Medulla oblongata (tissue), 1 donor: ENCODE measurements at regions not wholly inside any gene's neighbourhood (a gene's known extent, or its start where the extent isn't known, plus 50 kb on each side); places are given as distances from the start of the nearest gene placed in this dataset.
"Not testable (repeated sequence)": the region's sequence is repeated elsewhere in the genome, so short reads cannot be mapped to it uniquely, and the experiment has no call there.

Experiments used
- DNase-seq: peaks from one replicate; pipeline ENCODE4 v3.0.0-alpha.2; 2015; ENCODE audit errors: extremely low spot score

- DNase-seq = no peak
These were observed 103.3 kb upstream of the DST start for GRCh38 chr6:56745971-56746370.

GRCh38 chr6:56745081-56745480, 102.4 kb upstream of the DST start:
- DNase-seq = no peak

DNA sequence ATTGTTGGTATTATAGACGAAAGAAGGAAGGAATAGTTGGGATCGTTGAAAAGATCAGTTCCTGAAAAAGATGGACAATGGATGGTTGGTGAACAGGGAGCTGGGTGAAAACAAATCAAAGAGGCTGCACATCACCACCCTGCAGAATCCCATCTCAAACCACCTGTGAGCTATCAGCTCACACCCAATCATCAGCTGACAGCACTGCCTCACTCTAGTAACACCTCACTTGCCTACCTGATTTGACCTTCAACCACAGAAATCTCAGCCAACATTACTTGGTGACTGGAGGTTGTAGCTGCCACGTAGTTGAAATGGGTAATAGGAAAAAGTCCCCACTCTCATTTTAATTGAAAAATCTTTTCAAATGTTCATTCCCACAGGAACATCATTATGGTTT, 101.8 kb upstream of the DST start:
- DNase-seq = no peak

DNA sequence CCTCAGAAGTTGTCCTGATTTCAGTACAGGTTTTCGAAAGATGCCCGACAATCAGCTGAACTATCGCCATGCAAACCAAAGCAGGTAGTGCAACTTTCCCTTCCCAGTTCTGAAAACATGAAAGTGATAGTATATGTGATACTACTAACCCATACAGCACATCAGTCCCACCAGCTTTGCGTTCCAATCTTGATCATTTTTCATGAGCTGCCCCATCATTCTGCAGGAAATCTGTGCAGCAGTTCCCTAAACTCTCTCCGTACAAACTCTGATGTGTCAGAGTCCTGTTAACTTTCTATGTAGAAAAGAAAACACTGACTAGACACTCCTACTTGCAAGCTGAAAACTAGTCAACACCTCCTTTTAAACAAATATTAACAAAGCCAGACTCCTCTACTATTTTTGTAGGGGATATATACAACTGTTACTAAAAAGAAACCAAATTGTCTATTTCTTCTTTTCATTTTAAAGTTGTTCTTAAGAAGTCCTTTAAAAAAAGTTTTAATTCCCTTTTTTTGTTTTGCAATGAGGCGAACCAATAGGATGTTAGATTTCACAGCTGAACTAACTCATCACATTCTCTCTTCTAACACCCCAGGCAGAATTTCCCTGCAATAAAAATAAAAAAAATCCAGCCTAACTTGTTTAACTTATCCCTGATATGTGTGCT, 99.6 kb upstream of the DST start:
- peak; percentile 62 for DNase-seq

DNA sequence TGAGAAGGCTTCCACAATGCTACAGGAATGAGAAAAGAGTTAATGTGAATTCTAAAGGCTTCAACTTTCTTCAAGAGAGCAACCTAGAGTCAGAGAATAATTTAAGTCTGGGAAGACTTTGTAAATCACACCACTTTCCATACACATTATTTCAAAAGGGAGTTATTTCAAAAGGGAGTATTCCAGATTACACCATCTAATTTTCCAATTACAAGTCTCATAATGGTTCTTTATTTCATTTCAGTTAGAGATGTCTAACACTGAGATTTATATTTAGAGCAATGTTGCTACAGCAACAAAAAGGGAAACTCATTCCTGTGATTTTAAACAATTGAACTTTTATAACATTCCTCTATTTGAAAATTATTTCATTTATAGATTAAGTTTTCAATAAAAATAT, 98.8 kb upstream of the DST start:
- DNase-seq = no peak

DNA sequence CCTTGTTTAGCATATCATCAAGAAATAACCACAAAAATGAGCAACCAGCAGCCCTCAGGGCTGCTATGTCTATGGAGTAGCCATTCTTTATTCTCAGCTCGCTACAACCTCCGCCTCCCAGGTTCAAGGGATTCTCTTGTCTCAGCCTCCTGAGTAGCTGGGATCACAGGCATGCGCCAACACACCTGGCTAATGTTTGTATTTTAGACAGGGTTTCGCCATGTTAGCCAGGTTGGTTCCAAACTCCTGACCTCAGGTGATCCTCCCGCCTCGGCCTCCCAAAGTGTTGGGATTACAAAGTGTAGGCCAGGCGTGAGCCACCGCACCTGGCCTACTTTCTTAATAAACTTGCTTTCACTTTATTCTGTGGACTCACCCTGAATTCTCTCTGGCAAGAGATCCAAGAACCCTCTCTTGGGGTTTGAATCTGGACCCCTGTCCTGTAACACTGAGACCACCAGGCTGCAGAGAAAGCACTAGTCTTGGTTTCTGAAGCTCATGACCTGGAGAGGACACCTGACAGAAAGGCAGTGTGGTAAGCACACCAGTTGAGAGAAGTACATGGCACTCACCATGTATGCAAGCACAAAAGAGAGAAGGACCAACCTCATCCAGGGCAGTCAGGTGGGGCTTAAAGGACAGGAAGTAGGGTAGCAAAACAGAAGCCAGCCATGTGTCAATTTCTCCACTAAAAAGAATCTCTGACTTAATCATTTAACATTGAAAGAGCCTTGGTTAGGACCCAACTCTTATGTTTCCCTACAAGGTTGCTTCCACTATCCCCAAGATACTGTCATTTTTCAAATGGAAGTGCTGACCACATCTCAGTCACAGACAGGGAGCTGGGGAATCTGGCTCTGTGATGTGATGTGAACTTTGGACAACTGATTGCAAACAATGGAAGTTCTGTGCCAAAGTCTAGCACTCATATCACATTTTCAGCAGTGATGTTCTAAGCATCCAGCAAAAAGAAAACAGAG, 97.4 kb upstream of the DST start:
- DNase-seq = no peak

- DNase-seq = no peak
These were observed 94.1 kb upstream of the DST start for GRCh38 chr6:56736804-56737203.

GRCh38 chr6:56734335-56734734, 91.6 kb upstream of the DST start:
- DNase-seq = no peak

DNA sequence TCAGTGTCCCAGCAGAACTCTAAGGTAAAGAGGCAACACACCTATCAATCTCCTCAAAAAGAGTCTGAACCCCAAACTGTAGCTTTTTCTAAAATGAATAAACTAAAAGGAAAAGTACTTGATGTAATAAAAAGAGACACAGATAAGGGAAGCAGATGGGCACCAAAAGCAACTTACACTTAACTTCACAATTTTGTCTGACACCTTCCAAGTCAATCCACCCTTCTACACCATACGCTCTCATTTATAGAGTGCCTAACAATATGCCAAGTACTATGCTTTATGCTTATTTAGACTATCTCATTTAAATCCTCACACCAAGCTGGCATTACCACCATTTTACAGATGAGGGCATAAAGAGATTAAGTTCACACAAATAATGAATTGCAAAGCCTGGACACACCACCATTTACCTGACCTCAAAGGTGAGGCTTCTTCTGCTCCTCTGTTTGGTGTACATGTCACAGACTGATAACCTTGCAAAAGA, 90.6 kb upstream of the DST start:
- DNase-seq = no peak

- no peak for DNase-seq
These were observed 89.8 kb upstream of the DST start for GRCh38 chr6:56732517-56732916.

GRCh38 chr6:56730663-56731529, 88.2 kb upstream of the DST start:
- DNase-seq = no peak

- no peak for DNase-seq
These were observed 87.0 kb upstream of the DST start for GRCh38 chr6:56729719-56730118.

DNA sequence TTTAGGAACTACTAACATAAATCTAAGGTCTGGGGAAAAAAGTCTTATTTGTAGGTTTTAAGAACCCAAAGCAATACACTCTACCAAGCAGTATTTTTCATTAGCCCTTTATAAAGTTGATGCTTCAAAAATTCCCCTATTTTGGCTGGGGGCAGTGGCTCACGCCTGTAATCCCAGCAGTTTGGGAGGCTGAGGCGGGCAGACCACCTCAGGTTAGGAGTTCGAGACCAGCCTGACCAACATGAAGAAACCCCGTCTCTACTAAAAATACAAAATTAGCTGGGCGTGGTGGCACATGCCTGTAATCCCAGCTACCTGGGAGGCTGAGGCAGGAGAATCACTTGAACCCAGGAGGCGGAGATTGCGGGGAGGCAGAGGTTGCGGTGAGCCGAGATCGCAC, 86.5 kb upstream of the DST start:
- not testable (repeated sequence) for DNase-seq

GRCh38 chr6:56727097-56727850, 84.6 kb upstream of the DST start:
- DNase-seq = no peak

DNA sequence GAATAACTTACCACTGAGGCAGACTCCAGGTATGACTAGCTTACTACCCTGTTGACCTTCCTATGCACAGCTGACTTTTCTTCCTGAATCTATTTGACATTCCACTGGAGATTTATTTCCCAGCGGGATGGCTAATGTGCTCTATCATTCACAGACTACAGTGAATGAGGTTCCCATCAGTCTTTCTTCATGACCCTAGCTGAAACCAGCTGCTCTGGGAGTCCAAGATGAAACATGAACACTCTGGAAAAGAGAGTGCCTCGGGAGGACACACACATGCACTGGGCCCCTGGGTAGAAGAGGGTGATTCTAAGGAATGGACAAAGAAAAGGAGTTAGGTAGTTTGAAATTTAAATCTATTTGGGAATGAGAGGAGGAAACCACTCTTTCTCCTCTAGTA, 82.6 kb upstream of the DST start:
- DNase-seq = no peak

DNA sequence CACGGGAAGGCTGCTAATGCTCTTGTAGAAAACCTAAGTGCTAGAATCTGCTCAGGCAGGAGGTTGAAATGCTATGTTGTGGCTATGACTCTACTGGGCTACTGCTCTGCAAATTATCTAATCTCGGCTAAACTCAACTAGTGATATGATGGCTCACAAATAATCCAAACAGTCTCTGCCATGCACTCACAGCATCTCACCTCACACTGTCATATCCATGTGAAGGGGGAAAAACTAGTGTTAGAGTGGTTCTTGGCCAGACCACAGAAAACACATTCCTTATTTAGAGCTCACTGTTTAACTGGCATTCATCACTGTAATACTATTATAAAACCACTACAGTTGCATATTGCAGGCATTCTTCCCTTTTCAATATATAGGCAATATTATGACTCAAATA, 81.8 kb upstream of the DST start:
- no peak for DNase-seq

DNA sequence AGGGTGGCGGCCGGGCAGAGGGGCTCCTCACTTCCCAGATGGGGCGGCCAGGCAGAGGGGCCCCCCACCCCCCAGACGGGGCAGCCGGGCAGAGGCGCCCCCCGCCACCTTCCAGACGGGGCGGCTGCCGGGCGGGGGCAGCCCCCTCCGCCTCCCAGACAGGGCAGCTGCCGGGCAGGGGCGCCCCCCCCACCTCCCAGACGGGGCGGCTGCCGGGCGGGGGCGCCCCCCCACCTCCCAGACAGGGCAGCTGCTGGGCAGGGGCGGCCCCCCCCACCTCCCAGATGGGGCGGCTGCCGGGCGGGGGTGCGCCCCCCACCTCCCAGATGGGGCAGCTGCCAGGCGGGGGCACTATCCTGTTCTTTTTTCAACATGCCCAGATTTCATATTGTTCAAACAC, 78.2 kb upstream of the DST start:
- no peak for DNase-seq

DNA sequence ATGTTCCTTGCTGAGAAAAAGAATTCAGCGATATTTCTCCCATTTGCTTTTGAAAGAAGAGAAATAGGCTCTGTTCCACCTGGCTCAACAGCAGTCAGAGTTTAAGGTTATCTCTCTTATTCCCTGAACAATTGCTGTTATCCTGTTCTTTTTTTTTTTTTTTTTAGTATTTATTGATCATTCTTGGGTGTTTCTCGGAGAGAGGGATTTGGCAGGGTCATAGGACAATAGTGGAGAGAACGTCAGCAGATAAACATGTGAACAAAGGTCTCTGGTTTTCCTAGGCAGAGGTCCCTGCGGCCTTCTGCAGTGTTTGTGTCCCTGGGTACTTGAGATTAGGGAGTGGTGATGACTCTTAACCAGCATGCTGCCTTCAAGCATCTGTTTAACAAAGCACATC, 77.5 kb upstream of the DST start:
- not testable (repeated sequence) for DNase-seq

DNA sequence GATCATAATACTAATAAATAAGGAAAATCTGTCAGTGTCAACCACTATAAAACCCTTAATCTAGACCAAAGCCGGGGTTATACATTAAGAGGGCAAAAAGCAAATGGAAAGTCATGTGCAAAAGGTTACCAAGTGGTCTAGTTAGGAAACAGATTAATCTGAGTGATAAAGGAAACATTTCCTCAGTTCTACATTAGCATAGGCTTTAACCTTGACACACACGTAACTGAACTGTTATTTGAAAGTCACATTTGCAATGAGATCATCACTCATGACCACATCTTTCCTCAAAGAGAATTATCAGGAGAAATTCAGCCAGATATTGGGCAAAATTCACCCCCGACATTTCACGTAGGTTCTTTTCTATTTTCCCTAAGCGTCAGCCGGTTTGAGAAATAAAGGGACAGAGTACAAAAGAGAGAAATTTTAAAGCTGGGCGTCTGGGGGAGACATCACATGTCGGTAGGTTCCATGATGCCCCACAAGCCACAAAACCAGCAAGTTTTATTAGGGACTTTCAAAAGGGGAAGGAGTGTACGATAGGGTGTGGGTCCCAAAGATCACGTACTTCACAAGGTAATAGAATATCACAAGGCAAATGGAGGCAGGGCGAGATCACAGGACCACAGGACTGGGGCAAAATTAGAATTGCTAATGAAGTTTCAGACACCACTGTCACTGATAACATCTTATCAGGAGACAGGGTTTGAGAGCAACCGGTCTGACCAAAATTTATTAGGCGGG, 76.8 kb upstream of the DST start:
- DNase-seq = not testable (repeated sequence)

DNA sequence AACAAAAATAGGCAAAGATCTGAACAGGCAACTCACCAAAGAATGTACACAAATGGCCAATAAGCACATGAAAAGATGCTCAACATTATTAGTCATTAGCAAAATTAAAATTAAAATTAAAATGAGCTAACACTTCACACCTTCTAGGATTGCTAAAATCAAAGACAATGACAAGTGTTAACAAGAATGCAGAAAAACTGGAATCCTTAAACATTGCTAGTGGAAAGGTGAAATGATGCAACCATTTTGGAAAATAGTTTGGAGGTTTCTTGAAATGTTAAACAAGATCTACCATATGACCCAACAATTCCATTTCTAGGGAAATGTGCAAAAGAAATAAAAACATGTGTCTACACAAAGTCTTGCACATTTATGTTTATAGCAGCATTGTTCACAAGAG, 75.5 kb upstream of the DST start:
- no peak for DNase-seq

DNA sequence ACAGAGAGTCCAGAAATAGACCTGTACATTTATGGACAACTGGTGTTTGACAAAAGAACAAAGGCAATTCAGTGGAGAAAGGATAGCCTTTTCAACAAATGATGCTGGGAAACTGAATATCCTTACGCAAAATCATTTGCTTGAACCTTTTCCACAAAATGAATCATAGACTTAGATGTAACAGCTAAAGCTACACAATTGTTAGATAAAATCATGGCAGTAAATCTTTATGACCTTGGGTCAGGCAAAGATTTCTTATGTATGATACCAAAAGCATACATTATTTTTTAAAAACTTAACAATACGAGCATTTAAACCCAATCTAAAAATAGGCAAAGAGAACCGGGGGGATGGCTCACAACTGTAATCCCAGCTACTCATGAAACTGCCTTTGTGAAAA, 73.5 kb upstream of the DST start:
- DNase-seq = no peak
